HG03521 (cell line): ENCODE measurements at regions not wholly inside any gene's neighbourhood (a gene's known extent, or its start where the extent isn't known, plus 50 kb on each side); places are given as distances from the start of the nearest gene placed in this dataset.

Experiments used
- ATAC-seq: cut with Tn5 transposase; IDR thresholded peaks from one replicate; pipeline ENCODE4 v1.9.1; 2021; ENCODE audit warnings: mild to moderate bottlenecking, moderate library complexity; ENCODE audit not compliant: unreplicated experiment

DNA sequence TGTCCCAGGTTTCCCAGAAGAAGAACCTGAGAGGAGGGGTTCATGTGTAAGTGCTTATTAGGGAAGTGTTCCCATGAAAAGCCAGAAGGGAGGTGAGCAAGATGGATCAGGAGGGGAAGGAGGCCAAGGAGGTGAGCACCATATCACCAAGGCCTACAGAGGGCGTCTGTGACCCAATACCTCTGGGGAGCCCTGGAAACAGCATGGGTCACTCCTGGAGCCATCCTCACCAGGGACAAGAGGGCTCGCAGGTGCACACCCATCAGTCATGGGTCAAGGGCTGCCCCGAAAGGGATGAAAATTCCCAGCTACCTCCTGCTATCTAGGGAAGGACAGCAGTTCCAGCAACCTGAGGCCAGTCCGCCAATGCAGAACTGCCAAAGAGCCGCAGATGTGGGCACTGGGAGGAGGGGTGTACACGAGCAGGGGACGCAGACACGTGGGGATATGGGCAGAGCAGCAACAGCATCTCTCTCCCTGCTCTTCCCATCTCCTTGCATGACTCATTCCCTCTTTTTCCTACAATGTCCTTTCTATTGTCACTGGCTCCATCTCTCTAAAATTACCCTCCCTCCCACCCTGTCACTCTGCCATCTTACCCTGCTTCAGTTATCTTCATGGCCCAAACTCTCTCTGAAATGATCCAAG is 167.6 kb upstream of the FSTL4 start:
- ATAC-seq: no peak

DNA sequence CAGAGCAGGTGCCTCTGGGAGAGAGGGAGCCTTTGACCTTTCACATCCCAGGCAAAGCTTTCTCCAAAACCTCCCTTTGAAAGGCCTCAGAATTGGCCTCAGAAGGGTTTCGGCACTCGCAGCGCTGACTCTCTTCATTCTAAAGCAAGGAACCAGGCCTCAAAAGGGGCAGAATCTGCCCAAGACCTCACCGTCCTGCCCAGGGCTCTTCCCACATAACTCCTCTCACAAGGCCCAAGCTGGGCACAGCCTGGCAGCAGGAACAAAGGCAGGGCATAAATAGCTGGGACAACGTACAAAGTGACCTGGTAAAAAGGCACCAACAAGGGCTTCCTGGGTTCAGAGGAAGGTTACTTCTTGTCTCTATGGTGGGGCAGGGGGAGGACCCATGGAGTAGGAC is 166.3 kb upstream of the FSTL4 start:
- no peak for ATAC-seq

DNA sequence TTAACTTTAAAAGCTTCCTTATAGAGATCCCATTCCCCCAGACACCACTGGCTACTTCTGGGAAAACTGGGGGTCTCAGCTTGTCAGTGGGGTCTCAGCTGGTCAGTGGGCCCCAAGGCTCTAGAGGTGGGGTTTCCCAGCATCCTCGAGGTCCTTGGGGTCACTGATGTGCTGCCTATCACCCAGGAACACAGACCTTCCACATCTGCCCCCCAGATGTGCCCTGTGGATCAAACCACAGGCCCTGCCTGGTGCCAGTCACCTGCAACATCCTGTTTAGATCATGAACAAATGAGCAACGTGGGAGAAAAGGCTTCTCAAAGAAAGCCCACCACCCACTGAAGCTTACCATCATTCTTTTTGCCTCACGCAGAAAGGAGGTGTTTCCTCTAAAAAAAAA is 165.6 kb upstream of the FSTL4 start:
- ATAC-seq: no peak

DNA sequence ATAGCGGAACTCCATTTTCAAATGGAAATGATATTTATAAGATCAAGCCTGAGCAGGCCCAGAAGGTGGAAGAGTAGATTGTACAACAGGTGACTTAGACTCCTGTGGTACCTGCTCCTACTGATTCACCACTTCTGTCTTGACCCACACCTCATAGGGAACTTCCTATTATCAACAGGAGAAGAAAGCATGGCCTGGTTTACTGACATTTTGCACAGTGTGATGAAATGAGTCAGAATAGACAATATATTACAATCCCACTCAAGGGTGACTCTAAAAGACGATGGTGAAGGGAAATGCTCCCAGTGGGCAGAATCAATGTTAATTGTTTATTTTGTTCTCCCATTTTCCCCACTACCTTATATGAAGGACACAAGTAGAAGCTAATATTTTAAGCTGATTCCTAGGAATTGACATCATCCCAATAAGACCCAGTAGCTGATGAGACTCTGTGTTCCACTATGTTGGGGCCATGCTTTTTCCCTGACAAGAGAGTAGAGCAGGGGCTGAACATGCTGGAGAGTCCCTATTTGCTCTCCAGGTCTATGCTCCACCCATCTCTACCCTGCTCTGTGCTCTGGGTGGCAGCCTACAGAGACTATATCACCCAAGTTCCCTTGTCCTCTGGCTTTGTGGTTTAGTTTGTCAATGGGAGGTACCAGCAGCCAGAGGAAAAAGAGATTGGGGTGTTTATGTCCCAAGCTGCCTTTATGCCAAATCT is 163.4 kb upstream of the FSTL4 start:
- ATAC-seq: no peak

DNA sequence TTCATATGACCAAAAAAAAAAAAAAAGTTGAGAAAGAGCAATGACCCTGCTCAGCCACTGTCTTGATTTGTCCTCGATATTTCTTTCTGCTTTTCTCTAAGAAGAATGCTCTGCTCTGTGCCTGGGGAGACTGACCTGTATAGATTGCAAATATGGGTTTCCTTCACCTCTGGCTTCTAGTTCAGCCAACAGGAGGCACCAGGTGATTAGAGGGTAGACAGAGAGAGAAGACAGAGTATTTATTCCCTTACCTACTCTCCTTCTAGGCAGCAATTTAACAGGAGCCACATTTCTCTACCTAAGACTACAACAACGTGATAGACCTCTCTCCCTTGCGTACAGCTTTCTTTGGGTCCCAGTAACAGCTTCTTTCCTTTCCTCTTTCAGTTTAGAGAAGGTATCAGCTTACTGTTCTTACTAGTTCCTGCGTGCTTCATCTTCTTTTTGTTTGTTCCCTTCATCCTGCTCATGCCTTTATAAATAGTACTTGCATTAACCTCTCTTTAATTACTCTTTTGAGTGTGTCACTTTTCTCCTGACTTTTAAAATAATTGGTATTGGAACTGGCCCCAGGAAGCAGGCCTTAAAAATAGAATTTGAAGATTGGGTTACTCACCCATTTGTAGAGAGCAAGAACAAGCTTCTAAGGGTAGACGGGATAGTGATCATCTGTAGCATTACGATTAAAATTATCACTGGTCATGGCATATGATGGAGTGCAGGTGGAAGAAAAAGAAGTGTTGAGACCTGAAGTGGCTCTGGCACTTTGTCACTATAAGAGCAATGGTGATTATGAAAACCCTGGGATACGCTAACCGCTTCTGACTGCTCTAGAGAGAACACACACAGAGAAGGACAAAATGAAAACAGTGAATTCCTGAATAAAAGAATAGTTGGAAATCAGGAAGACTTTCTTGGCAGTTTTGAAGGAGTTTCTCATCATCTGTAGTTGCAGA is 161.2 kb upstream of the FSTL4 start:
- ATAC-seq: no peak

DNA sequence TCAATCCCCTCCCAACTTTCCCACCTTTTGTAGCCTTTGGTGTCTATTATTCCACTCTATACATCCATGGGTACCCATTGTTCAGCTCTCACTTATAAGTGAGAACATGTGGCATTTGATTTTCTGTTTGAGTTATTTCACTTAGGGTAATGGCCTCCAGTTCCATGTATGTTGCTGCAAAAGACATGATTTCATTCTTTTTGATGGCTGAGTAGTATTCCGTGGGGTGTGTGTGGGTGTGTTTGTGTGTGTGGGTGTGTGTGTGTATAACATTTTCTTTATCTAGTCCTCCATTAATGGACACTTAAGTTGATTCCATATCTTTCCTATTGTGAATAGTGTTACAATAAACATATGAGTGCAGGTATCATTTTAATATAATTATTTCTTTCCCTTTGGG is 157.5 kb upstream of the FSTL4 start:
- ATAC-seq: no peak

DNA sequence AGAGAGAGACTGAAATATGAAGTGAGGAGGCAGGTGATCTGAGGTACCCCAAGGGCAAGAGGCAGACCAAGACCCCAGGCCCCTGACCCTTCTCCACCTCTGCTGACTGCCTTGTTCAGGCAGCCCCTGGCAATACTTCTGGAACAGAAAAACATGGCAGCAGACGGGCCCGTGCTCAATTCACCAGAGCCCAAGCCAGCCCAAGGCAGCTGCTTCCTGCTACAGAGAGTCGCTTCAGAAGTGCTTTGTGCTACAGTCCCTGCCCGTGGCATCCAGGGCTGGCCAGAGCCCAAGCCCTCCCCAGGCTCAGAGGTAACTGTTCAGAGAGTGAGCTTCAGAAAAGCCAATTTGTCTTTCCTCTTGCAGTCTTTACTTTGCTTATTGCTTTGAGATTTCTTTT is 151.4 kb upstream of the FSTL4 start:
- no peak for ATAC-seq

DNA sequence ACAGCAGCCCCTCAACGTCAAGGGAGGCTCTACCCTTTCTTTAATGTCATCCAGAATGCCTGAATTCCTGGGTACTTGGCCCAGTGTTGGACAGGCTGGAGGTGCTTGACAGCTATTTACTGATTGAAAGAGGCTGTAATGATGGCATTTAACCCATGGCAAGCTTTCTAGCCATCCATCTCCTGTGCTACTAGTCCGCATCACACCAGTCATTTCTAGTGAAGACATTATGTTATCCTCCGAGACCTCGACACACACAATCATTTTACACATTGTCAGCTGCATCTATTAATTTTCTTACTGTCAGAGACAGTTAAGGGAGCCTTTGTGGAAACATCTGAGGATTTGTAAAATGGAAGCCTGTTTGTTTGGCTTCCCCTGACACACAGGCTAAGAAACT is 149.3 kb upstream of the FSTL4 start:
- ATAC-seq: no peak

DNA sequence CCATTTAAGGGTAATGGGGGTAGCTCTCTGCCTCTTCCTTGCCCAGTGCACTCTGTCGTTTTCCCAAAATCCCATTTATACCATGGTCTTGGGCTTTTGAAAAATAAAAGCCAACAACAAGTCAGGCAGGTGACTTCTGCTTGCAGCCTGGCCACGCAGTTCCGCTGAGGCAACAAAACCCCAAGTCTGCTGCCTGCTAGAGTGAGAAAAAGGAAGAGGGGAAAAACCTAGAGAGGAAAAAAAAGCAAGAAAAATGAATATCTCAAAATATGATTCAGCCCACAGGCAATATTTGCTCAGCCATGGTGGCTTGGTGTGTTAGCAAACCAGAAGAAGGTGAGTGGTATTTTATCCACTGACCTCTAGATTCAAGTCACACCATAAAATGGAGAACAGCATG is 148.2 kb upstream of the FSTL4 start:
- ATAC-seq: no peak

DNA sequence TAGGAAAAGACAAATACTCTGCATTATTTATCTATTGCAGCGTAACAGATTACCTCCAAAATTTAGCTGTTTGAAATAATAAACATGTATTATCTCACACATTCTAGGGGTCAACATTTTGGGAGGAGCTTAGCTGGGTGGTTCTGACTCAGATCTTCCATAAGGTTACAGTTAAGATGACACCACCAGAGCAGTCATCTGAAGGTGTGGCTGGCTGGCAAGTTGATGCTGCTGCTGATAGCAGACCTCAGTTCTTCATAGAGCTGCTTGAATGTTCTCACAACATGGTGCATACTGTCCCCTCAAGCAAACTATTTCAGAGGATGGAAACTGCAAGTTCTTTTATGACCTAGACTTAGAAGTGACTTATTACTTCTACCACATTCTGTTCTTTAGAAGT is 146.3 kb upstream of the FSTL4 start:
- ATAC-seq: no peak

DNA sequence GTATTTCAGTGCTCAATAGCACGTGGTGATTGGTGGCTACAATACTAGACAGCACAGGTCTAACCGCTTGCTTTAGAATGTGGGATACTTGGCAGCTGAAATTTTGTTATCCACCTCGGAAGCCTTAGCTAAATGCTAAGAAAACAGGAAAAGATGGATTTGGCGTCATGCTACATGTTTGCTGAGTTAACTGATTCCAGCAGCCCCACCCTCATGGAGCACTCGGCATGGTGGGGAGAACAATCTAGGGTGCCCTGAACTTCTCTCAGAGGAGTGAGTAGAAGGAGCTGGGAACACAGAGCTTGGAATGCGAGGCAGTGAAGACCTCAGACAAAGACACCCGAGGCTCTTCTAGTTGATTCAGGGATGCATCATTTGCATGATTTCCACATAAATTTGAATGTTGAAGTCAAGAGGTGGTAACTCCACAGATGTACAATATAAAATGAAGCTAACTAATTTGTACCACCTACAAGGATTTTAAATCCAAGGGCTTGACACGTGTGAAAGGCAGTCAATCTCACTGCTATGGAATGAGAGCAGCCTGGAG is 145.1 kb upstream of the FSTL4 start:
- ATAC-seq: no peak

DNA sequence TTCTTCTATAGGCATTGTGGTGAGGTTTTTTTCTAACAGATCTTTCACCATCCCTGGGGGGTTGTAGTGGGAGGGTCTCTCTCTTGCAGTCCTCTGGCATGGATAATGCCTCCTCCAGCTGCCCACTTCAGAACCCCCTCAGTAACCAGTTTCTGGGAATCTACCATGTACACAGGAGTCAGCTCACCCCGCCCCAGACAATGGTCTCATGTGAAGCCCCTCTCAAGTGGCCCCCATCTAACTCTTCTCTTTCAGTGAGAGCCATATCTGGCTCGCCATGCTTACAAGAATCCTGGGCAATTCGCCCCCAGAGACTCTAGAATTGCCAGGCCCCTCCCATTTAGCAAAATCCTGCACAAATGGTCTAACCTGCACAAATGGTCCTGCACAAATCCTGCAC is 144.4 kb upstream of the FSTL4 start:
- ATAC-seq: no peak

DNA sequence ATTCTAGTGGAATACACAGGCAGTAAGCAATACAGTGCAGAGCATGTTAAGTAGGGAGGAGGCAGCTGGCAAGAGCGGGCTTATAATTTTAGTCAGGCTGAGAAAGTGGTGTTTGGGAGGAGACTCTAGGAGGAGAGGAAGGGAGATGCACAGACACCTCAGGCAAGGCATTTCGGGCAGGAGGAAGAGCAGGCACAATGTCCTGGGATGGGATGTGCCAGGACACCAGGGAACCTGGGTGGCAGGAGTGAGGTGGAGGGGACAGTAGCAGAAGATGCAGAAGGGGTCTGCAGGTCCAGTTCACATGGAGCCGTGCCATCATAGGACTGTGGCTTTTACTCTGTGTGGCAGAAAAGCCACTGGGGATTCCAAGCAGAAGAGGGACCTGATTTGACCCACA is 143.7 kb upstream of the FSTL4 start:
- no peak for ATAC-seq

DNA sequence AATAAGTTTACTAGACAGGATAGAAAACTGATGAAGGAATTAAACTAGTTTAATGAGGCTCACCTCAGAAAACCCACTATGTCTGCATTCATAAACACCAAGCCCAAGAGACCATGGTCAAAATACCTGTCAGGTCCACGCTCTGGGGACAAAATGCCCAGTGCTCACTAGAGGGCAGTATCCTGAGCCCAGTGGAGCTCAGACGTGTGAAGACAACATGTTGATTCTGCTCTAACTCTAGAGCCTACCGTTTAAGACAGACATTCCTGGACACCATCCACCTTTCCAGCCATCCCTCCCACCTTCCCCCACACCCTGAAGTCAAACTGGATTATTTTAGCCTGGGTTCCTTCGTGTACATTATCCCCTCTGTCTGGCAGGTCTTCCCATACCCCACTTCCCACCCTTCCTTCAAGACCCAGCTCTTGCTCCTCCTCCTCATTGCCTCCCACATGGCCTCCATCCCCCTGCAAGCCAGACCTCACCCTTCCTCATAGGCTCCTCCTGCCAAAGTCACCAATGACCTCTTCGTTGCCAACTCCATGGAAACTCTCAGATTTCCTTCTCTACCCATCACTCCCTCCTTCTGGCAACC is 142.3 kb upstream of the FSTL4 start:
- ATAC-seq: no peak

DNA sequence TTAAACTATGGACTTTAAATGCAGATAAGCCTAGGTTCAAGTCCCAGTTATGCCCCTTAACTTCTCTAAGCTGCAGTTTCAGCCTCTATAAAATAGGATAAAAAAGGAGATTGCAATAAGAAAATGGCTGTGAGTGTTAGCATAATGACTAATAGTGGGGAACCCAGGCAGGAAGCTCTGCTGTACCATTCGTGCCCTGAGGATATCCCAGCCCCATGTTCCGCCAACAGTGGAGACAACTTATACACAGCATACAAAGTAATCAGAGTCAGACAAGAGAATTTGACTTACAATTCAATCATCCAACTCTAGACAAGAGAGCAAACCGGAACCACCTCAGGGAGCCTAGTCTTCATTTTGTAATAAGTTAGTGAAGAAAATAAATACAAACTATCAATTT is 141.5 kb upstream of the FSTL4 start:
- ATAC-seq: no peak

DNA sequence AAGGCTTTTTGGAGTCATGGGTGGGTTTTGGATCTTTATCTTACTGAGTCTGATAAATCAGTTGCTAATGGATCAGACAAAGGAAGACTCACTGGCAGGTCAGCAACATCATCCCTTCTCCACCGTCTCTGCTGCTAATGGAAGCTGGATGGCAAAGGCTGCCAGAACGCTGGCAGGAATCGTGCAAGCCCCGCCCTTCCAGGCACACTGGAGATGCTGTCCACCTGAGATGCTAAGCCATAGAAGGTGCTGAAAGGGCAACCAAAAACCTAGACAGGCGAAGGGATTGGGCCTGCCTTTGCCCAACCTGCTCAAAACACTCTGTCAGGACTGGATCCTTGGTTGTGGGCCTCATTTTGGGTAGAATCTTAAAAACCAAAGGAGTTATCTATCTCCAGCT is 139.5 kb upstream of the FSTL4 start:
- ATAC-seq: no peak

DNA sequence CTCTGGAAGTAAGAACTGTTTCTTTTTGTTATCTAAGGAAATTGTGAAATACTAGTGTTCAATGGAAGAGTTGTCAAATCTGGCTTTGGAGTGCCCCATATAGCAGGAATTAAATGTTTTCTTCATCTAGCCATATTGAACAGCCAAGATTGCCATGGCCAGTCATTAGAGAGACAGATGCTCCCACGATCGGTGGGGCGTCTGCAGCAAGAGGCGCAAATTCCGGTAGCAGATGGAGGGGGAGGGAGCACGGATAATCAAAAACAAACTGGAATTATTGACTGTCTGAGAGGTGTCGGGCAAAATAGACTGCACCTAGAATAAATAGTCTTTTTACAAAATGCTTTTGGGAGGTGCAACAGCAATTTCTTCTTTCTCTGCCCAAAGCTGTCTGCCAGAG is 139.1 kb upstream of the FSTL4 start:
- no peak for ATAC-seq

DNA sequence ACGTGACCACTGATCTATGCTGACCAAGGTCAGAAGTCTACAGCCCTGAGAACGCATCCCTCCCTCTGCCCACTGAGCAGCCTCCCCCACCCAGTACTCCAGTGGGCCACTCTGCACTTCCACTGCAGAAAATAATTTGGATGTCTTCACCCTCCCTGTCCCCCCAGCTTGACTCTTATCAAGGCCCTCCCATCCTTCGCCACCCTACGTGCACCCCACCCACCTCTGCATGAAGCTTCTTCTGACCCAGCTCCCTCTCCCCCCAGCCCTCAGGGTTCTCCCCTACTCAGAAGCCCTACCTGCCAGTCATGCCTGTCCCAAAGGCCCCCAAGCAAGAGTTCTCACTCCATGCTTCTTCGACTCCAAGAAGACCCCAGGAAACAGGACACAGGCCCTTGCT is 138.5 kb upstream of the FSTL4 start:
- ATAC-seq: no peak

DNA sequence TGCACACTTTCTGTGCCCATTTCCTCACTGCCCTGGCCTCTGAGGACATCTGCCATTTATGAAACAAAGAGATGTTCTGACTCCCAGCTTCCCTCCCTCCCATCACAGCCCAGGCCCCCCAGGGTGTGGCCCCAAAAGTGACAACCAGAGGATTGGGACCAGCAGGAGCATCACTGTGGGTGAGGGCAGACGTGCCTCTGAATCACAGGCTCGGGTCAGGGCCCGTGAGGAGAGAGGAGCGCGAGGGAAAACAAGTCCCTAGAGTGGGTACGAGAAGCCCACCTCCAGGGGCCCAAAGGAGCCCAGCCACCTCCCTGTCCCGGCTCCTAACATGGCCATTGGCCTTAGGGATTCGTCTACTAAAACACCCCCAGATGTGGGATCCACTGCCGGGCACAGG is 138.0 kb upstream of the FSTL4 start:
- no peak for ATAC-seq

DNA sequence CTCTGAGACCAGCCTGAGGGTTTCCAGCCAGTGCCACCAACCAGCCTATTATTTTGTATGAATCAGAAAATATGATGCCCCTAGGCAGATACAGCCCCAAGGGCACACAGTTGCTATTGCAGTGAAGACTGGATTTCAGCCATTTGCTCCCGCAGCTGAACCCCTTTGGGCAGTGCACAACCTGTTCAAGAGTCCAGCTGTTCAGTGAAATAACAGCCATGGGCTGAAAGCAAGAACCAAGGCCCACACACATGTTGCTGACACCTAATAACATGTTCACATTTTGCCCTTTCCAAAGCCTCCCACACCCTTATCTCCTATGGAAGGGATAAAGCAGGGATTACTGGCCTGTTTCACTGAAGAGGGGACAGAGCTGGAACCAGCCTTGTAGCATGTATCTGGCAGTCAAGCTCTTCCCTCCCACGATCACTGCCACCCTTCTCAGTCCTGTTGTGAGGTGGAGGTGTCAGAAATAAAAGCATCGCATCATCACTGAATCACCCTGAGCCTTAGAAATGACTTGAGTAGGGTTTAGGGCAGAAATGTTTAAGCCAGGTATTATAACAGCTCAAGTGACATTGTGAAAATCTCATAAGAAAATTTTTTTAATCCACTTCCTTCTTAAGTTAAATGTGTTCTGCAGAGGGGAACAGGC is 137.1 kb upstream of the FSTL4 start:
- no peak for ATAC-seq

DNA sequence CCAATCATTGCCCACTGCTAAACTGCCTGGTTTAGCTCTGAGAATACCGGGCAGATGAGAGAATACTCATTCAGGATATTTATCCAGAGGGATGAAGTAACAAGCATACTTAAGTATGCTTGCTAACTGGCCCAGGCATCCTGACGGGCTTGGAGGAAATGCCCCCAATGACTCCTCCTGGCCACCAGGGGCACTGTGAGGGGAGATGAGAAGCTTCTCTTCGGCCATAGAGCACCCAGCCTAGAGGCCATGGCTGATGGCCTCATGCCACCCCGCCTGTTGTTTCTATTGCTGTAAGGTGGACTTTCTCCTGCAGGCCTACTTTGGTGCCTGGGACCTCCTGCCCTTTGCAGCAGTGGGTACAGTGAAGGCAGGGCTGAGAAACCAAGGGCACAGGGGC is 134.5 kb upstream of the FSTL4 start:
- ATAC-seq: no peak
